ENCODE measurements at regions not wholly inside any gene's neighbourhood (a gene's known extent, or its start where the extent isn't known, plus 50 kb on each side); places are given as distances from the start of the nearest gene placed in this dataset.

DNA sequence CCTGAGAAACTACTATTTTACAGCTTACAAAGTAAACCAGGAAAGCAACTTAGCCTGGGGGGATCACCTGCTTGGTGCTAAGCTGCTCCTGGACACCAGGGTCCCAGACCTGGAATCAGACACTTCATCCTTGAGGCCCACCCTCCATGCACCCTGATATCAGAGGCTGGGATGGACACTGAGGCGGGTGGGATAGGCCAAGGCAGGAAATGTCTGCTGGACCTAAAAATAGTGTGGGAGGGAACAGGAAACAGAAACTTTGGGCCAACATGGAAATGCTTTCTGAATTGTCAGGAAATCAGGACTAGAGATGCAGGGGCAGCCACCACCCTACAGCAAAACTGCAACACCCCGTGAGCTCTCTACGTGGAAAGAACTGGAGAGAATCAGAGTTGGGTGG is 101.5 kb upstream of the PODXL start:
- no peaks in the 10 kb centered on the region for H3K36me3 ChIP-seq (replicated peaks; ENCODE audit: low read depth, low read length)
- H3K27me3 ChIP-seq (ENCODE audit: low read depth, low read length): no peaks in the 10 kb centered on the region; the same call in 1 of the 2 replicates
- no peak overlapping the region for H3K4me3 ChIP-seq (ENCODE audit: low read length)
- no peaks in the 10 kb centered on the region for H3K4me1 ChIP-seq (ENCODE audit: low read length)
- H3K79me2 ChIP-seq (ENCODE audit: low read length): no peaks in the 10 kb centered on the region
- no peaks in the 10 kb centered on the region for H3K9me3 ChIP-seq (ENCODE audit: insufficient read depth, low read length)
- no peak for TF ChIP-seq CTCF (IDR thresholded peaks at IDR 0.05; ENCODE audit: low read depth, low read length)
- no peak for TF ChIP-seq EZH2phosphoT487 (IDR thresholded peaks at IDR 0.05; ENCODE audit: low read depth)
- H2AFZ ChIP-seq (ENCODE audit: low read depth, low read length): no peak overlapping the region
- no peaks in the 10 kb centered on the region for H4K20me1 ChIP-seq (ENCODE audit: insufficient read depth, low read length)
- H3K4me2 ChIP-seq (ENCODE audit: low read length): no peak overlapping the region
- no peak overlapping the region for H3K9ac ChIP-seq (ENCODE audit: low read length)
- H3K27ac ChIP-seq (ENCODE audit: low read length): no peak overlapping the region

- H3K27me3 ChIP-seq (ENCODE audit: low read depth, low read length): no peaks in the 10 kb centered on the region
- no peak for TF ChIP-seq CTCF (IDR thresholded peaks at IDR 0.05; ENCODE audit: low read depth, low read length)
- TF ChIP-seq EZH2phosphoT487 (IDR thresholded peaks at IDR 0.05; ENCODE audit: low read depth): no peak
- H2AFZ ChIP-seq (ENCODE audit: low read depth, low read length): no peak overlapping the region
- no peaks in the 10 kb centered on the region for H3K4me1 ChIP-seq (ENCODE audit: low read length)
- no peaks in the 10 kb centered on the region for H3K9me3 ChIP-seq (ENCODE audit: insufficient read depth, low read length)
- H3K36me3 ChIP-seq (replicated peaks; ENCODE audit: low read depth, low read length): no peaks in the 10 kb centered on the region
- H3K79me2 ChIP-seq (ENCODE audit: low read length): no peaks in the 10 kb centered on the region
- no peak overlapping the region for H3K4me2 ChIP-seq (ENCODE audit: low read length)
- no peaks in the 10 kb centered on the region for H4K20me1 ChIP-seq (ENCODE audit: insufficient read depth, low read length)
- no peak overlapping the region for H3K27ac ChIP-seq (ENCODE audit: low read length)
- no peak overlapping the region for H3K9ac ChIP-seq (ENCODE audit: low read length)
- H3K4me3 ChIP-seq (ENCODE audit: low read length): no peak overlapping the region
Measured at GRCh38 chr7:131656980-131657723, 100.7 kb upstream of the PODXL start.

- TF ChIP-seq CTCF (IDR thresholded peaks at IDR 0.05; ENCODE audit: low read depth, low read length): no peak
- TF ChIP-seq EZH2phosphoT487 (IDR thresholded peaks at IDR 0.05; ENCODE audit: low read depth): no peak
- Histone ChIP-seq H3K27me3 (ENCODE audit: low read depth, low read length) (no peaks in the 10 kb centered on the region), H4K20me1 (ENCODE audit: insufficient read depth, low read length) (no peaks in the 10 kb centered on the region), H3K4me2 (ENCODE audit: low read length) (no peak overlapping the region), H3K9me3 (ENCODE audit: insufficient read depth, low read length) (no peaks in the 10 kb centered on the region), H3K9ac (ENCODE audit: low read length) (no peak overlapping the region), H3K27ac (ENCODE audit: low read length) (no peak overlapping the region), H3K36me3 (replicated peaks; ENCODE audit: low read depth, low read length) (no peaks in the 10 kb centered on the region), H3K79me2 (ENCODE audit: low read length) (no peaks in the 10 kb centered on the region), H2AFZ (ENCODE audit: low read depth, low read length) (no peak overlapping the region), H3K4me1 (ENCODE audit: low read length) (no peaks in the 10 kb centered on the region), H3K4me3 (ENCODE audit: low read length) (no peak overlapping the region)
Measured at GRCh38 chr7:131655866-131656265, 99.4 kb upstream of the PODXL start.

DNA sequence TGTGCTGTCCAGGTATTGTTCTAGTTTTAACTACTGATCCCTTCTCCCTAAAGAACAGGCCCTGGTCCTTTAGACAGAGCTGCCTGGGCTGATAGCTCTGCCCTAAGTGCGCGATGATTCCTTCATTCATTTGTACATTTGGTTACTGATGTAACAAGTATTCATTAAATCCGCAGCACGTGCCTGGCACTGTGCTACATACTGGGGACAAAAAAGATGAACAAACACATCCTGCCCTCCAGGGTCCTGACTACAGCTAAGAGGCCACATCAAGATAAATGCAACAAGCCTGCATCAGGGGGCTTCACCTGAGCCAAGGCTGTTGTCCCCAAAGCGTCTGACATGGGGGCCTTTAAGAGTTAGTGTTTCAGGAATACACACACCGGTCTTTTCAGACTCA is 99.0 kb upstream of the PODXL start:
- H3K27me3 ChIP-seq (ENCODE audit: low read depth, low read length): no peaks in the 10 kb centered on the region
- no peak overlapping the region for H3K27ac ChIP-seq (ENCODE audit: low read length)
- TF ChIP-seq EZH2phosphoT487 (IDR thresholded peaks at IDR 0.05; ENCODE audit: low read depth) (no peak), CTCF (IDR thresholded peaks at IDR 0.05; ENCODE audit: low read depth, low read length) (no peak)
- no peak overlapping the region for H3K9ac ChIP-seq (ENCODE audit: low read length)
- H3K79me2 ChIP-seq (ENCODE audit: low read length): no peaks in the 10 kb centered on the region
- no peaks in the 10 kb centered on the region for H4K20me1 ChIP-seq (ENCODE audit: insufficient read depth, low read length)
- H3K4me2 ChIP-seq (ENCODE audit: low read length): no peak overlapping the region
- H3K4me3 ChIP-seq (ENCODE audit: low read length): no peak overlapping the region
- H3K4me1 ChIP-seq (ENCODE audit: low read length): no peaks in the 10 kb centered on the region
- H3K9me3 ChIP-seq (ENCODE audit: insufficient read depth, low read length): no peaks in the 10 kb centered on the region
- no peaks in the 10 kb centered on the region for H3K36me3 ChIP-seq (replicated peaks; ENCODE audit: low read depth, low read length)
- no peak overlapping the region for H2AFZ ChIP-seq (ENCODE audit: low read depth, low read length)

All from OCI-LY3 (cell line).